A673 (cell line): ENCODE measurements at regions not wholly inside any gene's neighbourhood (a gene's known extent, or its start where the extent isn't known, plus 50 kb on each side); places are given as distances from the start of the nearest gene placed in this dataset.

Source experiments
- EZH2 ChIP-seq: fragments of 200-600 bp; sonication (generic); IDR thresholded peaks from 2 replicates; pipeline ENCODE4 v1.6.1; 2017; ENCODE audit warnings: borderline replicate concordance, low read depth, mild to moderate bottlenecking, mixed read lengths, antibody characterized with exemption, low read length; ENCODE audit not compliant: poor library complexity, severe bottlenecking
- TF ChIP-seq, protein P1 (sequence below): fragments of 300-800, 200-600 bp; sonication (generic); conservative IDR thresholded peaks from 2 replicates; pipeline ENCODE4 v1.5.1; 2017; ENCODE audit warnings: low read depth, mild to moderate bottlenecking, antibody characterized with exemption, low read length, moderate library complexity, mixed read lengths

DNA sequence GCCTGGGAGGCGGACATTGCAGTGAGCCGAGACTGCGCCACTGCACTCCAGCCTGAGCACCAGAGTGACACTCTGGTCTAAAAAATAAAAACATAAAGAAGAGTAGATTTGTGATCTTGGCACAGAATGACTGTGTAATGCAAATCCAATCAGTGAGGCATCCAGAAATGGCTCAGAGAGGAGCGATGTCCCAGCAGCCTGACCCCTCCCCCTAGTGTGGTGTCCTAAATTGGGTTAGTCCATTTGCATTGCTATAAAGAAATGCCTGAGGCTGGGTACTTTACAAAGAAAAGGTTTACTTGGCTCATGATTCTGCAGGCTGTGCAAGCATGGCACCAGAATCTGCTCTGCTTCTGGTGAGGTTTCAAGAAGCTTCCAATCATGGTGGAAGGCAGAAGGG is 59.1 kb upstream of the ZNF30 start:
- TF ChIP-seq, protein P1, sequence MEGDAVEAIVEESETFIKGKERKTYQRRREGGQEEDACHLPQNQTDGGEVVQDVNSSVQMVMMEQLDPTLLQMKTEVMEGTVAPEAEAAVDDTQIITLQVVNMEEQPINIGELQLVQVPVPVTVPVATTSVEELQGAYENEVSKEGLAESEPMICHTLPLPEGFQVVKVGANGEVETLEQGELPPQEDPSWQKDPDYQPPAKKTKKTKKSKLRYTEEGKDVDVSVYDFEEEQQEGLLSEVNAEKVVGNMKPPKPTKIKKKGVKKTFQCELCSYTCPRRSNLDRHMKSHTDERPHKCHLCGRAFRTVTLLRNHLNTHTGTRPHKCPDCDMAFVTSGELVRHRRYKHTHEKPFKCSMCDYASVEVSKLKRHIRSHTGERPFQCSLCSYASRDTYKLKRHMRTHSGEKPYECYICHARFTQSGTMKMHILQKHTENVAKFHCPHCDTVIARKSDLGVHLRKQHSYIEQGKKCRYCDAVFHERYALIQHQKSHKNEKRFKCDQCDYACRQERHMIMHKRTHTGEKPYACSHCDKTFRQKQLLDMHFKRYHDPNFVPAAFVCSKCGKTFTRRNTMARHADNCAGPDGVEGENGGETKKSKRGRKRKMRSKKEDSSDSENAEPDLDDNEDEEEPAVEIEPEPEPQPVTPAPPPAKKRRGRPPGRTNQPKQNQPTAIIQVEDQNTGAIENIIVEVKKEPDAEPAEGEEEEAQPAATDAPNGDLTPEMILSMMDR = no peak
- TF ChIP-seq EZH2 = no peak
